BLaER1 (cell line): ENCODE measurements at regions not wholly inside any gene's neighbourhood (a gene's known extent, or its start where the extent isn't known, plus 50 kb on each side); places are given as distances from the start of the nearest gene placed in this dataset.

ENCODE experiments used
- H3K27ac ChIP-seq: shearing (Covaris generic); formaldehyde crosslinking; 2 replicates; pipeline ENCODE4 v1.8.1; 2022
- H3K27me3 ChIP-seq: shearing (Covaris generic); formaldehyde crosslinking; 2 replicates; pipeline ENCODE4 v1.8.1; 2022
- H3K36me3 ChIP-seq: shearing (Covaris generic); formaldehyde crosslinking; 2 replicates; pipeline ENCODE4 v1.8.1; 2022
- H3K4me1 ChIP-seq: shearing (Covaris generic); formaldehyde crosslinking; 2 replicates; pipeline ENCODE4 v1.8.1; 2022
- H3K4me2 ChIP-seq: shearing (Covaris generic); formaldehyde crosslinking; 2 replicates; pipeline ENCODE4 v1.8.1; 2022
- H3K4me3 ChIP-seq: shearing (Covaris generic); formaldehyde crosslinking; 2 replicates; pipeline ENCODE4 v1.8.1; 2022
- H3K9ac ChIP-seq: shearing (Covaris generic); formaldehyde crosslinking; 2 replicates; pipeline ENCODE4 v1.8.1; 2022
- H3K9me3 ChIP-seq: shearing (Covaris generic); formaldehyde crosslinking; 2 replicates; pipeline ENCODE4 v1.8.1; 2022
- H4K20me1 ChIP-seq: shearing (Covaris generic); formaldehyde crosslinking; 2 replicates; pipeline ENCODE4 v1.8.1; 2022
- Cebpa-rat ChIP-seq: shearing (Covaris generic); IDR thresholded peaks from 2 replicates; pipeline ENCODE4 v1.8.1; 2022

- Histone ChIP-seq H3K36me3 (no peaks in the 10 kb centered on the region), H3K4me1 (peaks cover 32% of the 10 kb centered on the region), H3K9me3 (no peaks in the 10 kb centered on the region), H3K27me3 (peaks cover 52% of the 10 kb centered on the region), H3K4me3 (no peak overlapping the region), H3K27ac (no peak overlapping the region), H3K4me2 (no peak overlapping the region), H4K20me1 (0 out of 2 replicates have a peak, but pooled peaks cover 7% of the 10 kb centered on the region), H3K9ac (no peak overlapping the region)
- TF ChIP-seq Cebpa-rat: no peak
Observed at GRCh38 chr7:155407799-155408198, 50.1 kb upstream of the EN2 start.
